ENCODE measurements at regions not wholly inside any gene's neighbourhood (a gene's known extent, or its start where the extent isn't known, plus 50 kb on each side); places are given as distances from the start of the nearest gene placed in this dataset.

GRCh38 chr2:133711806-133712205 lies 143.5 kb upstream of the NCKAP5 start:
- CTCF ChIA-PET (ENCODE audit: partially characterized antibody): no interaction called here
- no peak overlapping the region for H4K5ac ChIP-seq (ENCODE audit: insufficient read length, low read depth, low read length)
- no peak for DNase-seq (ENCODE audit: low read depth in 1 of 2, low spot score in 2 of 2)

More at GRCh38 chr2:133711806-133712205, 143.5 kb upstream of the NCKAP5 start:
- H2BK15ac ChIP-seq (ENCODE audit: low read length): no peak overlapping the region
- no peaks in the 10 kb centered on the region for H3K27me3 ChIP-seq (replicated peaks in 1 of 4; ENCODE audit: control insufficient read depth in 3 of 4, extremely low read depth in 1 of 4, insufficient read depth in 3 of 4, low read length in 3 of 4)
- no peak overlapping the region for H3K9ac ChIP-seq (replicated peaks in 1 of 4; ENCODE audit: extremely low read depth in 1 of 4, low read depth in 3 of 4, low read length in 3 of 4)
- 93% methylated on average over 6 of the region's 6 CpGs; no CpG with 5 or more reads in 1 of the 2 experiments for WGBS, 2 experiments (ENCODE audit: extremely low coverage in 1 of 2, insufficient coverage in 1 of 2, insufficient read length in 1 of 2, insufficient replicate concordance in 2 of 2, low coverage in 1 of 2, low lambda C conversion rate in 2 of 2, missing lambda C conversion rate in 1 of 2)
- H2BK12ac ChIP-seq (ENCODE audit: low read depth, low read length): no peak overlapping the region
- no peak overlapping the region for H3K27ac ChIP-seq (ENCODE audit: low read depth, low read length)
- no peak overlapping the region for H2BK120ac ChIP-seq (replicated peaks; ENCODE audit: low read depth, low read length)
- POLR2A ChIA-PET (ENCODE audit: partially characterized antibody): no interaction called here
- peaks cover 3 to 5% of the 10 kb centered on the region in 2 experiments; a peak in 3 of 4 replicates for H3K9me3 ChIP-seq (ENCODE audit: insufficient read depth in 2 of 2, low read depth in 1 of 2, low read length in 1 of 2)
- no peak overlapping the region for H2AFZ ChIP-seq (ENCODE audit: low read length)
- H3K4me3 ChIP-seq (ENCODE audit: extremely low read depth in 1 of 4, insufficient read depth in 2 of 4, low read depth in 3 of 4, low read length in 4 of 4): no peak overlapping the region
- H3K79me1 ChIP-seq (ENCODE audit: low read depth, low read length): no peaks in the 10 kb centered on the region
- H3K14ac ChIP-seq (ENCODE audit: insufficient read length): no peak overlapping the region
- H3K36me3 ChIP-seq (ENCODE audit: control insufficient read depth in 2 of 4, insufficient read depth in 4 of 4, low read length in 3 of 4): no peaks in the 10 kb centered on the region
- no peak overlapping the region for H4K91ac ChIP-seq (replicated peaks; ENCODE audit: insufficient read length, low read length)
- no peaks in the 10 kb centered on the region for H4K20me1 ChIP-seq (replicated peaks in 1 of 2; ENCODE audit: control insufficient read depth in 1 of 2, insufficient read depth in 2 of 2, low read length in 2 of 2)
- TF ChIP-seq RAD21 (IDR thresholded peaks at IDR 0.05 in 1 of 2, conservative IDR thresholded peaks at IDR 0.05 in 1 of 2; ENCODE audit: low read depth in 2 of 2, low read length in 2 of 2) (no peak), JUND (IDR thresholded peaks at IDR 0.05; ENCODE audit: low read length) (no peak), CBX8 (IDR thresholded peaks at IDR 0.05; ENCODE audit: borderline replicate concordance, low read depth, low read length) (no peak), NANOG (IDR thresholded peaks at IDR 0.05; ENCODE audit: insufficient read depth, low read depth, low read length, poor library complexity, severe bottlenecking) (no peak), SP2 (IDR thresholded peaks at IDR 0.05; ENCODE audit: low read length) (no peak), GABPA (IDR thresholded peaks at IDR 0.05; ENCODE audit: borderline replicate concordance, insufficient read depth, low read length) (no peak), SP4 (IDR thresholded peaks at IDR 0.05; ENCODE audit: low read length) (no peak), KDM5A (IDR thresholded peaks at IDR 0.05; ENCODE audit: low read length) (no peak)
- H3K4me2 ChIP-seq (ENCODE audit: insufficient read depth in 1 of 2, low read depth in 2 of 2, low read length in 2 of 2): no peak overlapping the region
- no peak overlapping the region for H3K56ac ChIP-seq (replicated peaks; ENCODE audit: insufficient read length, low read depth, low read length)
- H3K23ac ChIP-seq (ENCODE audit: insufficient read length): no peak overlapping the region
- H4K8ac ChIP-seq (ENCODE audit: extremely low read depth, insufficient read depth, low read length): no peak overlapping the region
- no peak for FAIRE-seq
- H2BK20ac ChIP-seq (ENCODE audit: low read length): no peak overlapping the region
- no peak overlapping the region for H3K18ac ChIP-seq (ENCODE audit: extremely low read depth, low read length)
- H3K4ac ChIP-seq (replicated peaks; ENCODE audit: insufficient read length, low read depth, low read length): no peak overlapping the region
- no peak overlapping the region for H2BK5ac ChIP-seq (ENCODE audit: low read depth, low read length)
- no peaks in the 10 kb centered on the region for H3K4me1 ChIP-seq (replicated peaks in 1 of 4; ENCODE audit: control insufficient read depth in 3 of 4, insufficient read depth in 4 of 4, low read length in 3 of 4)
- no peak overlapping the region for H2AK5ac ChIP-seq (ENCODE audit: low read depth, low read length)
- no peaks in the 10 kb centered on the region for H3K79me2 ChIP-seq (ENCODE audit: control insufficient read depth in 1 of 2, insufficient read depth in 2 of 2, low read length in 2 of 2)
- H3K23me2 ChIP-seq (ENCODE audit: low read depth, low read length): no peaks in the 10 kb centered on the region

Data from H1 (cell line).